B cell (primary cell): ENCODE measurements at regions not wholly inside any gene's neighbourhood (a gene's known extent, or its start where the extent isn't known, plus 50 kb on each side); places are given as distances from the start of the nearest gene placed in this dataset.

Source experiments
- ATAC-seq: fragments of 200-7000 bp; cut with Tn5 transposase; one replicate; pipeline ENCODE4 v1.10.0; 2021; ENCODE audit warnings: low read depth, mild to moderate bottlenecking, moderate number of reproducible peaks, moderate library complexity
- CTCF ChIA-PET: fragments of 350-600 bp; sonication (Branson Sonifier 250); formaldehyde crosslinking; loops from one replicate; lab custom pipeline; 2021; ENCODE audit warnings: antibody characterized with exemption, inconsistent platforms; lab: Charles Lee
- POLR2A ChIA-PET: fragments of 350-600 bp; sonication (Branson Sonifier 250); formaldehyde crosslinking; loops from one replicate; lab custom pipeline; 2021; ENCODE audit warnings: antibody characterized with exemption; lab: Charles Lee
- DNase-seq: peaks from one replicate; pipeline ENCODE4 v3.0.0; 2013
- H2AFZ ChIP-seq: 2 replicates; pipeline ENCODE4 v1.6.1; 2012; ENCODE audit warnings: mild to moderate bottlenecking, low read depth, low read length; ENCODE audit not compliant: insufficient read depth, poor library complexity, severe bottlenecking
- H3K27ac ChIP-seq, 2 donors: 1 replicate in 1 of 2; 2 replicates in 1 of 2; pipeline ENCODE4 v1.5.1; 2012 to 2013; ENCODE audit warnings: low read length in 2 of 2, mild to moderate bottlenecking in 2 of 2, moderate library complexity in 1 of 2
- H3K27me3 ChIP-seq, 4 experiments: fragments of 200-600 bp in 1 of 4; sonication (generic) in 1 of 4; replicated peaks in 1 of 4; 1 replicate in 2 of 4; 2 replicates in 2 of 4; pipeline versions ENCODE4 v1.6.1 to v1.7.0; 2013 to 2016; ENCODE audit warnings: low read length in 3 of 4, mild to moderate bottlenecking in 2 of 4, mixed read lengths in 1 of 4, moderate library complexity in 1 of 4; ENCODE audit not compliant: insufficient read depth in 4 of 4, control insufficient read depth in 3 of 4; ENCODE audit errors: control extremely low read depth in 1 of 4
- H3K36me3 ChIP-seq, 2 experiments: replicated peaks in 1 of 2; 1 replicate in 1 of 2; 2 replicates in 1 of 2; pipeline versions ENCODE4 v1.6.1 to v1.7.1; 2013; ENCODE audit warnings: low read length in 1 of 2; ENCODE audit not compliant: insufficient read depth in 2 of 2, control insufficient read depth in 1 of 2; ENCODE audit errors: control extremely low read depth in 1 of 2, extremely low read depth in 1 of 2
- H3K4me1 ChIP-seq, 2 donors: fragments of 200-600 bp in 1 of 2; sonication (generic) in 1 of 2; 1 replicate in 1 of 2; 2 replicates in 1 of 2; pipeline versions ENCODE4 v1.5.1 to v1.6.1; 2013 to 2017; ENCODE audit warnings: low read length in 2 of 2; ENCODE audit not compliant: control insufficient read depth in 2 of 2, insufficient read depth in 2 of 2
- H3K4me2 ChIP-seq: replicated peaks from 2 replicates; pipeline ENCODE3; 2012; ENCODE audit warnings: mild to moderate bottlenecking, low read depth, low read length; ENCODE audit not compliant: poor library complexity, severe bottlenecking
- H3K4me3 ChIP-seq, 5 experiments: fragments of 200-600 bp in 1 of 5; sonication (generic) in 1 of 5; 1 replicate in 3 of 5; 2 replicates in 2 of 5; pipeline versions ENCODE4 v1.5.1 to v1.7.0; 2011 to 2016; ENCODE audit warnings: low read length in 4 of 5, mild to moderate bottlenecking in 4 of 5, low read depth in 2 of 5, control low read depth in 1 of 5, moderate library complexity in 1 of 5; ENCODE audit not compliant: insufficient read depth in 1 of 5; ENCODE audit errors: control extremely low read depth in 1 of 5, extremely low read depth in 1 of 5
- H3K79me2 ChIP-seq: fragments of 200-600 bp; sonication (generic); one replicate; pipeline ENCODE4 v1.6.0; 2016; ENCODE audit warnings: low read length; ENCODE audit not compliant: control insufficient read depth, insufficient read depth
- H3K9ac ChIP-seq: fragments of 200-600 bp; sonication (generic); 2 replicates; pipeline ENCODE4 v1.6.1; 2017; ENCODE audit warnings: mild to moderate bottlenecking, low read length, moderate library complexity
- H3K9me3 ChIP-seq, 3 donors: one replicate each; pipeline versions ENCODE4 v1.6.1 to v1.7.1; 2013; ENCODE audit warnings: low read length in 2 of 3; ENCODE audit not compliant: control insufficient read depth in 2 of 3, insufficient read depth in 1 of 3; ENCODE audit errors: control extremely low read depth in 1 of 3
- H4K20me1 ChIP-seq: 2 replicates; pipeline ENCODE4 v1.6.0; 2012; ENCODE audit warnings: mild to moderate bottlenecking, low read length; ENCODE audit not compliant: insufficient read depth, control insufficient read depth, poor library complexity, severe bottlenecking
- H3K27ac Mint-ChIP-seq: one replicate; pipeline ENCODE4 v1.8.0; 2021; ENCODE audit warnings: mixed read lengths
- H3K27me3 Mint-ChIP-seq: one replicate; pipeline ENCODE4 v1.8.0; 2021; ENCODE audit warnings: mixed read lengths
- H3K4me1 Mint-ChIP-seq: one replicate; pipeline ENCODE4 v1.8.0; 2021; ENCODE audit warnings: mixed read lengths
- H3K4me3 Mint-ChIP-seq: one replicate; pipeline ENCODE4 v1.8.0; 2021; ENCODE audit warnings: mixed read lengths
- H3K9me3 Mint-ChIP-seq: one replicate; pipeline ENCODE4 v1.8.0; 2022; ENCODE audit warnings: mixed read lengths; ENCODE audit not compliant: insufficient read depth
- EZH2 ChIP-seq: IDR thresholded peaks from 2 replicates; pipeline ENCODE4 v1.6.1; 2012; ENCODE audit warnings: borderline replicate concordance, low read depth, mild to moderate bottlenecking, moderate library complexity, low read length; ENCODE audit not compliant: insufficient read depth, poor library complexity, severe bottlenecking
- WGBS: methylation state at CpG from one replicate; pipeline ENCODE4 v1.1.5; 2013; ENCODE audit warnings: missing lambda C conversion rate; ENCODE audit not compliant: insufficient coverage; 5-methylcytosine and 5-hydroxymethylcytosine counted together
- intact Hi-C: fragments of 100-400 bp; cut with micrococcal nuclease; formaldehyde crosslinking; loops from one replicate; pipeline ENCODE4 v1.10.0; 2022
- TF ChIP-seq, protein P1 (sequence below): fragments of 200-600 bp; IDR thresholded peaks from one replicate; pipeline ENCODE4 v1.8.0; 2022; ENCODE audit warnings: antibody characterized with exemption, mild to moderate bottlenecking

DNA sequence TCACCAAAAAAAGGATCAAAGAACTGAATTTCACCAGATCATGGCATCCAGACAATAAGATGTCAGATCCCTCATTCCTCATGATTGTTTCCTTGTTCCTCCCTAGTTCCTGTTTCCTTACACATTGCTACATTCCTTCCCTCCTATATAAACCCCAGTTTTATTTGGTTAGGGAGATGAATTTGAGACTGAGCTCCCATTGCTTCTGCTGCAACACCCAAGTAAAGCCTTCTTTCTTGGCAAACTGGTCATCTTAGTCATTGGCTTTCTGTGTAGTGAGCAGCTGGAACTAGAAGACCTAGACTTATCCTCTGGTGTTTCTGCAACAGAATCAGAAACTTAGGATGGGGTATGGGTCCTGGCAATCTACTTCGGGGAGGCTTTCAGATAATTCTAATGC is 217.9 kb downstream of the NOVA1 start:
- Mint-ChIP-seq H3K9me3 (peaks cover 2% of the 10 kb centered on the region), H3K27ac (no peak overlapping the region), H3K4me1 (no peaks in the 10 kb centered on the region), H3K4me3 (no peak overlapping the region), H3K27me3 (no peaks in the 10 kb centered on the region)
- no peaks in the 10 kb centered on the region for H3K79me2 ChIP-seq
- no CpG with 5 or more reads among the region's 1 CpG for WGBS
- intact Hi-C loops, result no loop called here
- no peaks in the 10 kb centered on the region for H3K4me1 ChIP-seq
- no peak overlapping the region for H3K4me3 ChIP-seq
- POLR2A ChIA-PET, result no interaction called here
- H2AFZ ChIP-seq, result no peak overlapping the region
- CTCF ChIA-PET, result no interaction called here
- no peak for ATAC-seq
- no peaks in the 10 kb centered on the region for H3K27me3 ChIP-seq
- no peak overlapping the region for H3K27ac ChIP-seq
- DNase-seq, result no peak
- H3K36me3 ChIP-seq, result no peaks in the 10 kb centered on the region
- H3K4me2 ChIP-seq, result no peak overlapping the region
- H4K20me1 ChIP-seq, result no peaks in the 10 kb centered on the region
- TF ChIP-seq EZH2, result no peak
- TF ChIP-seq, protein P1, sequence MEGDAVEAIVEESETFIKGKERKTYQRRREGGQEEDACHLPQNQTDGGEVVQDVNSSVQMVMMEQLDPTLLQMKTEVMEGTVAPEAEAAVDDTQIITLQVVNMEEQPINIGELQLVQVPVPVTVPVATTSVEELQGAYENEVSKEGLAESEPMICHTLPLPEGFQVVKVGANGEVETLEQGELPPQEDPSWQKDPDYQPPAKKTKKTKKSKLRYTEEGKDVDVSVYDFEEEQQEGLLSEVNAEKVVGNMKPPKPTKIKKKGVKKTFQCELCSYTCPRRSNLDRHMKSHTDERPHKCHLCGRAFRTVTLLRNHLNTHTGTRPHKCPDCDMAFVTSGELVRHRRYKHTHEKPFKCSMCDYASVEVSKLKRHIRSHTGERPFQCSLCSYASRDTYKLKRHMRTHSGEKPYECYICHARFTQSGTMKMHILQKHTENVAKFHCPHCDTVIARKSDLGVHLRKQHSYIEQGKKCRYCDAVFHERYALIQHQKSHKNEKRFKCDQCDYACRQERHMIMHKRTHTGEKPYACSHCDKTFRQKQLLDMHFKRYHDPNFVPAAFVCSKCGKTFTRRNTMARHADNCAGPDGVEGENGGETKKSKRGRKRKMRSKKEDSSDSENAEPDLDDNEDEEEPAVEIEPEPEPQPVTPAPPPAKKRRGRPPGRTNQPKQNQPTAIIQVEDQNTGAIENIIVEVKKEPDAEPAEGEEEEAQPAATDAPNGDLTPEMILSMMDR, result no peak
- no peak overlapping the region for H3K9ac ChIP-seq
- H3K9me3 ChIP-seq, result peaks cover 0 to 3% (median 0%) of the 10 kb centered on the region in 3 donors

DNA sequence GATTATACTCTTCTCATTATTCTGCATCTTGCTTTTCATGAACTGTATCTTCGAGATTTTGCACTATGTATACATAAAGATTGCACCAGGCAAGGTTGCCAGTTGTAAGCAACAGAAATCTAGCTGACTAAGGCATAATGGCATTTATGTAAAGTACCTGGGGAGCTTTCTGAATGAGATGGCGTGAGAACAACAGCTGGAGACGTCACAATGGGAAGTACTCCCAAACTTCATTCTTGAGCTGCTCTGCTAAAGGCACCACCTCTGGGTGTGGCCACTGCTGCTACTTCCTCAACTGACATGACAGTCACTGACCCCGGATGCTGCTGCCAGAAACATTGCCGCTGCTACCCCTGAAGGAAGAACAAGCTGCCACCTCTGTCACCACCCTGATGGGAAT is 220.7 kb downstream of the NOVA1 start:
- H3K4me1 Mint-ChIP-seq, result no peaks in the 10 kb centered on the region

More for the DNA sequence above, 220.7 kb downstream of the NOVA1 start:
- Histone ChIP-seq H3K4me2 (no peak overlapping the region), H3K9ac (no peak overlapping the region), H3K79me2 (no peaks in the 10 kb centered on the region), H2AFZ (no peak overlapping the region), H3K36me3 (no peaks in the 10 kb centered on the region), H3K4me1 (no peaks in the 10 kb centered on the region), H3K9me3 (peaks cover 0 to 3% (median 0%) of the 10 kb centered on the region in 3 donors), H4K20me1 (no peaks in the 10 kb centered on the region), H3K4me3 (no peak overlapping the region), H3K27me3 (no peaks in the 10 kb centered on the region), H3K27ac (no peak overlapping the region)
- no peak for DNase-seq
- no peak for ATAC-seq
- H3K9me3 Mint-ChIP-seq, result no peaks in the 10 kb centered on the region
- CTCF ChIA-PET, result no interaction called here
- H3K27me3 Mint-ChIP-seq, result no peaks in the 10 kb centered on the region
- TF ChIP-seq EZH2, result no peak
- TF ChIP-seq, protein P1, result no peak
- 66% methylated on average over 4 of the region's 5 CpGs for WGBS
- POLR2A ChIA-PET, result no interaction called here
- no peak overlapping the region for H3K4me3 Mint-ChIP-seq
- no peak overlapping the region for H3K27ac Mint-ChIP-seq
- intact Hi-C loops, result no loop called here
